PC-9 (cell line): ENCODE measurements at regions not wholly inside any gene's neighbourhood (a gene's known extent, or its start where the extent isn't known, plus 50 kb on each side); places are given as distances from the start of the nearest gene placed in this dataset.

Experiments
- BruUV-seq: library from RNA; stranded (reverse); fragments of 400-500 nt; replicated peaks from 2 replicates; lab custom pipeline; 2021; lab: Mats Ljungman, UMichigan
- CTCF ChIA-PET: fragments of 300-600 bp; sonication (Branson Sonifier 250); formaldehyde crosslinking; loops from one replicate; lab custom pipeline; 2022; ENCODE audit warnings: antibody characterized with exemption; lab: Charles Lee
- POLR2A ChIA-PET: fragments of 300-600 bp; sonication (Branson Sonifier 250); formaldehyde crosslinking; loops from one replicate; lab custom pipeline; 2022; ENCODE audit warnings: antibody characterized with exemption; ENCODE audit not compliant: unreplicated experiment; lab: Charles Lee
- DNase-seq, 2 experiments: peaks; one replicate each; pipeline versions ENCODE4 v3.0.0 to v3.0.0-alpha.2; 2015 to 2022; ENCODE audit warnings: mixed read lengths in 1 of 2
- H2AFZ ChIP-seq: fragments of 200-600 bp; sonication (generic); 2 replicates; pipeline ENCODE4 v1.8.1; 2017; ENCODE audit warnings: antibody characterized with exemption
- H3F3A ChIP-seq: fragments of 200-600 bp; sonication (generic); 2 replicates; pipeline ENCODE4 v1.8.1; 2017; ENCODE audit warnings: antibody characterized with exemption, mild to moderate bottlenecking, low read depth; ENCODE audit not compliant: insufficient read depth
- H3K27ac ChIP-seq: fragments of 200-600 bp; sonication (generic); 2 replicates; pipeline ENCODE4 v1.6.1; 2016; ENCODE audit warnings: mixed run types
- H3K27me3 ChIP-seq: fragments of 200-600 bp; sonication (generic); 2 replicates; pipeline ENCODE4 v1.6.1; 2016; ENCODE audit warnings: low read depth, mixed run types; ENCODE audit not compliant: insufficient read depth
- H3K36me3 ChIP-seq: fragments of 200-600 bp; sonication (generic); 2 replicates; pipeline ENCODE4 v1.6.1; 2016; ENCODE audit warnings: low read depth, mixed run types
- H3K4me1 ChIP-seq: fragments of 200-600 bp; sonication (generic); replicated peaks from 2 replicates; pipeline ENCODE4 v1.6.1; 2016; ENCODE audit warnings: mixed run types; ENCODE audit not compliant: insufficient read depth
- H3K4me2 ChIP-seq: fragments of 200-600 bp; sonication (generic); 2 replicates; pipeline ENCODE4 v1.6.1; 2017; ENCODE audit warnings: mixed run types
- H3K4me3 ChIP-seq: fragments of 200-600 bp; sonication (generic); 2 replicates; pipeline ENCODE4 v1.6.1; 2016; ENCODE audit warnings: mixed run types
- H3K79me2 ChIP-seq: fragments of 200-600 bp; sonication (generic); 2 replicates; pipeline ENCODE4 v1.6.1; 2017; ENCODE audit warnings: low read depth, mixed run types
- H3K9me2 ChIP-seq: fragments of 200-600 bp; sonication (generic); 2 replicates; pipeline ENCODE4 v1.8.1; 2017; ENCODE audit warnings: mild to moderate bottlenecking; ENCODE audit not compliant: insufficient read depth
- H3K9me3 ChIP-seq: fragments of 200-600 bp; sonication (generic); 2 replicates; pipeline ENCODE4 v1.8.1; 2016; ENCODE audit warnings: low read depth; ENCODE audit not compliant: insufficient read depth
- H4K20me1 ChIP-seq: fragments of 200-600 bp; sonication (generic); 2 replicates; pipeline ENCODE4 v1.8.1; 2017; ENCODE audit not compliant: insufficient read depth
- EZH2 ChIP-seq: fragments of 200-600 bp; sonication (generic); IDR thresholded peaks from 2 replicates; pipeline ENCODE4 v1.8.0; 2017; ENCODE audit warnings: antibody characterized with exemption, low read depth
- intact Hi-C: fragments of 100-400 bp; cut with micrococcal nuclease; formaldehyde crosslinking; loops from one replicate; pipeline ENCODE4 v1.10.0; 2022; ENCODE audit not compliant: unreplicated experiment
- TF ChIP-seq, protein P1 (sequence below): fragments of 200-600 bp; sonication (generic); conservative IDR thresholded peaks from 2 replicates; pipeline ENCODE4 v1.6.1; 2017; ENCODE audit warnings: mixed run types, antibody characterized with exemption, mild to moderate bottlenecking, moderate library complexity

DNA sequence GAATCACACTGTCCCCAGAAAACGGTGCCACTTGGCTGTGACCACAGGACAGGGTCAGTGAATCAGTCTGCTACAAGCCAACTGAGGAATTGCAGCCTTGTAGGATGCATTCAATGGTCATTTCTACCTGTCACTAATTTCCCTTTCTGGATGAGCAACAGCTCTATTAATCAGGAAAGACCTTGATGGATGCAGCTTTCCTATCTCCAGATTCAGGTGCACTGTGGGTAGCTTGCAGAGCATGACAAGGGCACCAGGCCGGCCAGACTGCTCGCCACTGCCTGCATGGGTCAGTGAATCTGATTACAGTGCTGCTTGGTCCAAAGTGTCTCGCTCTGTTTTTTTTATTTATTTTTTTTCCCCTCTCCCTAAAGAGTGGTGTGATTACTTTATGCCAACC, 506.8 kb upstream of the AUTS2 start:
- intact Hi-C loops: no loop called here
- H3K4me1 ChIP-seq: no peaks in the 10 kb centered on the region
- peaks cover 3% of the 10 kb centered on the region; the same call in 1 of the 2 replicates for H3K9me3 ChIP-seq
- POLR2A ChIA-PET: no interaction called here
- no peak overlapping the region for H3K27ac ChIP-seq
- no peaks in the 10 kb centered on the region for H3K27me3 ChIP-seq
- no peak overlapping the region for H3K4me3 ChIP-seq
- CTCF ChIA-PET: no interaction called here
- TF ChIP-seq, protein P1, sequence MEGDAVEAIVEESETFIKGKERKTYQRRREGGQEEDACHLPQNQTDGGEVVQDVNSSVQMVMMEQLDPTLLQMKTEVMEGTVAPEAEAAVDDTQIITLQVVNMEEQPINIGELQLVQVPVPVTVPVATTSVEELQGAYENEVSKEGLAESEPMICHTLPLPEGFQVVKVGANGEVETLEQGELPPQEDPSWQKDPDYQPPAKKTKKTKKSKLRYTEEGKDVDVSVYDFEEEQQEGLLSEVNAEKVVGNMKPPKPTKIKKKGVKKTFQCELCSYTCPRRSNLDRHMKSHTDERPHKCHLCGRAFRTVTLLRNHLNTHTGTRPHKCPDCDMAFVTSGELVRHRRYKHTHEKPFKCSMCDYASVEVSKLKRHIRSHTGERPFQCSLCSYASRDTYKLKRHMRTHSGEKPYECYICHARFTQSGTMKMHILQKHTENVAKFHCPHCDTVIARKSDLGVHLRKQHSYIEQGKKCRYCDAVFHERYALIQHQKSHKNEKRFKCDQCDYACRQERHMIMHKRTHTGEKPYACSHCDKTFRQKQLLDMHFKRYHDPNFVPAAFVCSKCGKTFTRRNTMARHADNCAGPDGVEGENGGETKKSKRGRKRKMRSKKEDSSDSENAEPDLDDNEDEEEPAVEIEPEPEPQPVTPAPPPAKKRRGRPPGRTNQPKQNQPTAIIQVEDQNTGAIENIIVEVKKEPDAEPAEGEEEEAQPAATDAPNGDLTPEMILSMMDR: no peak
- TF ChIP-seq EZH2: no peak
- H4K20me1 ChIP-seq: no peaks in the 10 kb centered on the region
- no peaks in the 10 kb centered on the region for H3K9me2 ChIP-seq
- H3K79me2 ChIP-seq: no peaks in the 10 kb centered on the region
- no peaks in the 10 kb centered on the region for H3F3A ChIP-seq
- no peak overlapping the region for H2AFZ ChIP-seq
- no peak overlapping the region for H3K4me2 ChIP-seq
- no TSS peak for BruUV-seq
- H3K36me3 ChIP-seq: no peaks in the 10 kb centered on the region
- no peak for DNase-seq

- no peak for TF ChIP-seq EZH2
- TF ChIP-seq, protein P1: no peak
- Histone ChIP-seq H3K9me3 (peaks cover 3% of the 10 kb centered on the region; the same call in 1 of the 2 replicates), H2AFZ (no peak overlapping the region), H4K20me1 (no peaks in the 10 kb centered on the region), H3K4me1 (no peaks in the 10 kb centered on the region), H3K79me2 (no peaks in the 10 kb centered on the region), H3K36me3 (no peaks in the 10 kb centered on the region), H3K4me2 (no peak overlapping the region), H3F3A (no peaks in the 10 kb centered on the region), H3K27me3 (no peaks in the 10 kb centered on the region), H3K9me2 (no peaks in the 10 kb centered on the region), H3K27ac (no peak overlapping the region), H3K4me3 (no peak overlapping the region)
- ChIA-PET POLR2A (no interaction called here), CTCF (no interaction called here)
- intact Hi-C loops: no loop called here
- no peak for DNase-seq
- BruUV-seq: no TSS peak
Measured at GRCh38 chr7:69095127-69095526, 503.1 kb upstream of the AUTS2 start.

DNA sequence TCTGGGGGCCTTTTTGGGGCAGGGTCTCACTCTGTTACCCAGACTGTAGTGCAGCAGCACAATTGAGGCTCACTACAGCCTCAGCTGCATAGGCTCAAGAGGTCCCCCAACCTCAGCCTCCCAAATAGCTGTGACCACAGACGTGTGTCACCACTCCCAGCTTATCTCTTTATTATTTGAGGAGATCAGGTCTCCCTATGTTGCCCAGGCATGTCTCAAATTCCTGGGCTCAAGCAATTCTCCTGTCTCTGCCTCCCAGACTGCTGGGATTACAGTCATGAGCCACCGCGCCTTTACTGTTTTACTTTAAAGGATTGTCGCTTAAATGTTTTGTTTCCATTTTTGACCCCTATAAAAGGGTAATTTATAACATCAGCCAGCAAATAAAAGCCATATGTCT, 502.6 kb upstream of the AUTS2 start:
- no peaks in the 10 kb centered on the region for H3F3A ChIP-seq
- H3K4me1 ChIP-seq: no peaks in the 10 kb centered on the region
- no peaks in the 10 kb centered on the region for H4K20me1 ChIP-seq
- H3K4me2 ChIP-seq: no peak overlapping the region
- no peak overlapping the region for H3K4me3 ChIP-seq
- BruUV-seq: no TSS peak
- peaks cover 3% of the 10 kb centered on the region; the same call in 1 of the 2 replicates for H3K9me3 ChIP-seq
- no peaks in the 10 kb centered on the region for H3K9me2 ChIP-seq
- CTCF ChIA-PET: no interaction called here
- POLR2A ChIA-PET: no interaction called here
- no peaks in the 10 kb centered on the region for H3K36me3 ChIP-seq
- intact Hi-C loops: no loop called here
- H3K79me2 ChIP-seq: no peaks in the 10 kb centered on the region
- no peak overlapping the region for H3K27ac ChIP-seq
- TF ChIP-seq, protein P1: no peak
- TF ChIP-seq EZH2: no peak
- H3K27me3 ChIP-seq: no peaks in the 10 kb centered on the region
- DNase-seq: no peak
- H2AFZ ChIP-seq: no peak overlapping the region
